MM.1S (cell line): ENCODE measurements at regions not wholly inside any gene's neighbourhood (a gene's known extent, or its start where the extent isn't known, plus 50 kb on each side); places are given as distances from the start of the nearest gene placed in this dataset.

Source experiments
- DNase-seq: peaks from one replicate; pipeline ENCODE4 v3.0.0-alpha.2; 2015
- H2AFZ ChIP-seq: fragments of 300-600 bp; sonication (generic); 2 replicates; pipeline ENCODE4 v1.6.0; 2016; ENCODE audit warnings: antibody characterized with exemption, low read length
- H3F3A ChIP-seq: fragments of 300-600 bp; sonication (generic); 2 replicates; pipeline ENCODE4 v1.6.1; 2016; ENCODE audit warnings: mild to moderate bottlenecking, antibody characterized with exemption, low read length, moderate library complexity, mixed read lengths; ENCODE audit not compliant: insufficient read depth
- H3K27ac ChIP-seq: fragments of 300-600 bp; sonication (generic); 2 replicates; pipeline ENCODE4 v1.5.1; 2016; ENCODE audit warnings: mild to moderate bottlenecking, low read length
- H3K27me3 ChIP-seq: fragments of 300-600 bp; sonication (generic); replicated peaks from 2 replicates; pipeline ENCODE4 v1.6.0; 2016; ENCODE audit warnings: low read length; ENCODE audit not compliant: insufficient read depth
- H3K36me3 ChIP-seq: fragments of 300-600 bp; sonication (generic); replicated peaks from 2 replicates; pipeline ENCODE4 v1.6.1; 2016; ENCODE audit warnings: mild to moderate bottlenecking, low read length, mixed read lengths; ENCODE audit not compliant: insufficient read depth
- H3K4me1 ChIP-seq: fragments of 300-600 bp; sonication (generic); 2 replicates; pipeline ENCODE4 v1.6.1; 2016; ENCODE audit warnings: low read length, mixed read lengths
- H3K4me2 ChIP-seq: fragments of 300-600 bp; sonication (generic); 2 replicates; pipeline ENCODE4 v1.6.0; 2016; ENCODE audit warnings: low read depth, low read length
- H3K4me3 ChIP-seq: fragments of 300-600 bp; sonication (generic); 2 replicates; pipeline ENCODE4 v1.5.1; 2016; ENCODE audit warnings: low read length, mixed read lengths
- H3K79me2 ChIP-seq: fragments of 300-600 bp; sonication (generic); 2 replicates; pipeline ENCODE4 v1.6.1; 2016; ENCODE audit warnings: mixed run types, low read length, mixed read lengths
- H3K9ac ChIP-seq: fragments of 300-600 bp; sonication (generic); 2 replicates; pipeline ENCODE4 v1.6.1; 2016; ENCODE audit warnings: low read length, mixed read lengths
- H3K9me2 ChIP-seq: fragments of 300-600 bp; sonication (generic); replicated peaks from 2 replicates; pipeline ENCODE4 v1.6.1; 2016; ENCODE audit warnings: mild to moderate bottlenecking, low read length, mixed read lengths; ENCODE audit not compliant: insufficient read depth
- H3K9me3 ChIP-seq: fragments of 300-600 bp; sonication (generic); replicated peaks from 2 replicates; pipeline ENCODE4 v1.6.1; 2016; ENCODE audit warnings: mild to moderate bottlenecking, low read length, mixed read lengths; ENCODE audit not compliant: insufficient read depth
- H4K20me1 ChIP-seq: fragments of 300-600 bp; sonication (generic); 2 replicates; pipeline ENCODE4 v1.6.1; 2016; ENCODE audit warnings: mild to moderate bottlenecking, low read length, moderate library complexity, mixed read lengths; ENCODE audit not compliant: insufficient read depth
- EZH2 ChIP-seq: fragments of 300-600 bp; sonication (generic); optimal IDR thresholded peaks from 2 replicates; pipeline ENCODE3; 2017; ENCODE audit warnings: low read depth, mild to moderate bottlenecking, antibody characterized with exemption, low read length, mixed read lengths
- EZH2phosphoT487 ChIP-seq: fragments of 300-600 bp; sonication (generic); IDR thresholded peaks from 2 replicates; pipeline ENCODE4 v1.6.1; 2018; ENCODE audit warnings: antibody characterized with exemption, low read length
- TF ChIP-seq, protein P1 (sequence below): fragments of 300-600 bp; sonication (generic); IDR thresholded peaks from 2 replicates; pipeline ENCODE4 v1.5.1; 2016; ENCODE audit warnings: antibody characterized with exemption, low read length, mixed read lengths

- TF ChIP-seq EZH2phosphoT487: no peak
- no peak for TF ChIP-seq EZH2
- TF ChIP-seq, protein P1, sequence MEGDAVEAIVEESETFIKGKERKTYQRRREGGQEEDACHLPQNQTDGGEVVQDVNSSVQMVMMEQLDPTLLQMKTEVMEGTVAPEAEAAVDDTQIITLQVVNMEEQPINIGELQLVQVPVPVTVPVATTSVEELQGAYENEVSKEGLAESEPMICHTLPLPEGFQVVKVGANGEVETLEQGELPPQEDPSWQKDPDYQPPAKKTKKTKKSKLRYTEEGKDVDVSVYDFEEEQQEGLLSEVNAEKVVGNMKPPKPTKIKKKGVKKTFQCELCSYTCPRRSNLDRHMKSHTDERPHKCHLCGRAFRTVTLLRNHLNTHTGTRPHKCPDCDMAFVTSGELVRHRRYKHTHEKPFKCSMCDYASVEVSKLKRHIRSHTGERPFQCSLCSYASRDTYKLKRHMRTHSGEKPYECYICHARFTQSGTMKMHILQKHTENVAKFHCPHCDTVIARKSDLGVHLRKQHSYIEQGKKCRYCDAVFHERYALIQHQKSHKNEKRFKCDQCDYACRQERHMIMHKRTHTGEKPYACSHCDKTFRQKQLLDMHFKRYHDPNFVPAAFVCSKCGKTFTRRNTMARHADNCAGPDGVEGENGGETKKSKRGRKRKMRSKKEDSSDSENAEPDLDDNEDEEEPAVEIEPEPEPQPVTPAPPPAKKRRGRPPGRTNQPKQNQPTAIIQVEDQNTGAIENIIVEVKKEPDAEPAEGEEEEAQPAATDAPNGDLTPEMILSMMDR: no peak
- Histone ChIP-seq H4K20me1 (no peaks in the 10 kb centered on the region), H3K9me2 (no peaks in the 10 kb centered on the region), H3K4me2 (no peak overlapping the region), H3K27ac (no peak overlapping the region), H3F3A (no peaks in the 10 kb centered on the region), H2AFZ (no peak overlapping the region), H3K4me3 (no peak overlapping the region), H3K9me3 (no peaks in the 10 kb centered on the region), H3K4me1 (no peaks in the 10 kb centered on the region), H3K79me2 (no peaks in the 10 kb centered on the region), H3K36me3 (no peaks in the 10 kb centered on the region), H3K9ac (no peak overlapping the region), H3K27me3 (no peaks in the 10 kb centered on the region)
- DNase-seq: no peak
Measured at GRCh38 chr12:39044754-39045153, 139.4 kb upstream of the CPNE8 start.

DNA sequence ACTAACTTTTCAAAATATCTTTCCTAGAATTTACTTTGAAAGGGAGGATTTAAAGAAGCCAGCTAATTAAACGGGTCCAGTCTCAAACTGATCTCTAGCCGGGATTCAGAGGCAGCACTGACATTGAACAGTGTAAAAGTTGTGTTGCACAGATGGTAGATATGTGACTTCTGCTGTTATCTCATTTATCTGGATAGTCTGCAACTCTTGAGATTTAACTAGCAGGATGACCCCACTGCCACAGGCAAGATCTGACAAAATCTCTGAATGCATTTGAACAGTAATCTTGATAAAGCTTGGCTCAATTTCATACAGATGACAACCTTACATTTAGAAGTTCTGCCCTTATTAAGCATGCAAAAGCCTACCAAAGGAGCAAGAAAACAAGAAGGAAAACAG is 138.0 kb upstream of the CPNE8 start:
- Histone ChIP-seq H3K4me3 (no peak overlapping the region), H3K4me1 (no peaks in the 10 kb centered on the region), H3K4me2 (no peak overlapping the region), H3K79me2 (no peaks in the 10 kb centered on the region), H3K9me2 (no peaks in the 10 kb centered on the region), H4K20me1 (no peaks in the 10 kb centered on the region), H3K9ac (no peak overlapping the region), H3K27ac (no peak overlapping the region), H3K36me3 (no peaks in the 10 kb centered on the region), H3F3A (no peaks in the 10 kb centered on the region), H2AFZ (no peak overlapping the region), H3K27me3 (no peaks in the 10 kb centered on the region), H3K9me3 (no peaks in the 10 kb centered on the region)
- TF ChIP-seq EZH2: no peak
- TF ChIP-seq, protein P1: no peak
- no peak for TF ChIP-seq EZH2phosphoT487
- no peak for DNase-seq

DNA sequence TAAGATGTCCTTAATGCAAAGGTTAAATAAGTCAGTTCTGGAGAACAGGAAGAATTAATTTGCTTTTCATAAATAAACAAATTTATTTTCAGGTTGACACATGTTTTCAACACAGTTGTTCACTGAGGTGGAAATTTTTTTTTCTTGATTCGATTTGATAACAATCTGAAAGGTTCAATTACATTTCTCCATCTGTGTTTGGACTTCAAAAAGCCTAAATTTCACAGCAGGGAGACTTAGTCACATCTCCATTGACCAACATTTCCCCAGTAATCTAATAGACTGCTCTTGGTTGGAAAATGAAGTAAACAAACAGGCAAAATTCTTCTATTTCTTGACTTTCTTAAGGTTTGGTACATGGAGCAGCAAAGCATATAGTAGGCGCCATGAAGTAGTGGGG is 134.9 kb upstream of the CPNE8 start:
- H3K9me3 ChIP-seq: no peaks in the 10 kb centered on the region
- TF ChIP-seq EZH2 (no peak), EZH2phosphoT487 (no peak)
- TF ChIP-seq, protein P1: no peak
- no peak overlapping the region for H3K27ac ChIP-seq
- H3K4me3 ChIP-seq: no peak overlapping the region
- H3K27me3 ChIP-seq: no peaks in the 10 kb centered on the region
- H3K9me2 ChIP-seq: no peaks in the 10 kb centered on the region
- H3K4me1 ChIP-seq: no peaks in the 10 kb centered on the region
- DNase-seq: no peak
- no peaks in the 10 kb centered on the region for H3K36me3 ChIP-seq
- H3K79me2 ChIP-seq: no peaks in the 10 kb centered on the region
- no peak overlapping the region for H3K9ac ChIP-seq
- no peaks in the 10 kb centered on the region for H3F3A ChIP-seq
- H3K4me2 ChIP-seq: no peak overlapping the region
- no peak overlapping the region for H2AFZ ChIP-seq
- no peaks in the 10 kb centered on the region for H4K20me1 ChIP-seq
